SH-SY5Y (cell line): ENCODE measurements at regions not wholly inside any gene's neighbourhood (a gene's known extent, or its start where the extent isn't known, plus 50 kb on each side); places are given as distances from the start of the nearest gene placed in this dataset.

Experiments used
- GATA2 ChIP-seq: IDR thresholded peaks from 2 replicates; pipeline ENCODE4 v1.6.1; 2011; ENCODE audit warnings: mild to moderate bottlenecking, low read depth, low read length
- GATA3 ChIP-seq: IDR thresholded peaks from 2 replicates; pipeline ENCODE4 v1.6.1; 2011; ENCODE audit warnings: low read depth, mild to moderate bottlenecking, low read length, moderate library complexity

DNA sequence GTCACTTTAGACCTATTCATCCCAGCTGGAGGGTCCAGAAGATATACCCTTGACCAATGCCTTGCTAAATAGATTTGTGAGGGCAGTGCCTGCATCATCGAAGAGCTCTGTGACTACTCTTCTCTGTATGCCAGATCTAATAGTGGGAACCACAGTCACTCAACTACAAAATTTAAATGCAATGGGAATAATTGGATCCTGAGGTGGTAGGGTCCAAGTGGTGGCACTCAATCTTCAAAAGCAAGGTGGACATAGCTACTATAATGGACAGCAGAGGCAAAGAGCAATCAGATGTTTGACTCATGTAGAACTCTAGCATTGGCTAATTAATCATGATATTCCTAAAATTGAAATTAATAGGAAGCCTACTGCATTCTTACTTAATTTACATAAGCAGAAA is 554.3 kb upstream of the GRM3 start:
- no peak for TF ChIP-seq GATA2
- no peak for TF ChIP-seq GATA3
